K562 (cell line): ENCODE measurements at regions not wholly inside any gene's neighbourhood (a gene's known extent, or its start where the extent isn't known, plus 50 kb on each side); places are given as distances from the start of the nearest gene placed in this dataset.

Experiments
- ATAC-seq: fragments of 200-7000 bp; cut with Tn5 transposase; 3 replicates; pipeline ENCODE4 v1.9.1; 2020; ENCODE audit warnings: moderate library complexity
- BruUV-seq: library from RNA; stranded (reverse); fragments of 400-500 nt; replicated peaks from 2 replicates; lab custom pipeline; 2021; lab: Mats Ljungman, UMichigan
- CTCF ChIA-PET: fragments of 300-600 bp; formaldehyde crosslinking; extraction: SDS; loops from one replicate; lab custom pipeline; 2021; ENCODE audit warnings: low intra/inter-chr PET ratio; lab: Yijun Ruan, JAX
- POLR2A ChIA-PET: fragments of 300-600, 350-650 bp; sonication (Branson Sonifier 250); formaldehyde crosslinking; extraction: SDS; loops from one replicate; lab custom pipeline; 2021; ENCODE audit warnings: antibody characterized with exemption, inconsistent platforms; lab: Yijun Ruan, JAX
- DNase-seq, 4 experiments: peaks; one replicate each; pipeline versions ENCODE4 v3.0.0 to v3.0.0-alpha.2; 2011 to 2018; ENCODE audit warnings: low spot score in 3 of 4, mixed read lengths in 3 of 4; ENCODE audit errors: extremely low read depth in 1 of 4
- FAIRE-seq: peaks from 2 replicates; lab custom pipeline; 2011; peaks lifted over from hg19 to GRCh38; lab: Jason Lieb, UNC
- H2AFZ ChIP-seq: 2 replicates; pipeline ENCODE4 v1.6.0; 2011; ENCODE audit warnings: low read depth, low read length, control low read depth, inconsistent platforms
- H3K27ac ChIP-seq: fragments of 200-600 bp; 3 replicates; pipeline ENCODE4 v1.8.0; 2011; ENCODE audit warnings: low read depth, mild to moderate bottlenecking, control low read depth, inconsistent platforms, low read length, moderate library complexity, mixed read lengths; ENCODE audit errors: extremely low read depth
- H3K27me3 ChIP-seq, 2 experiments: fragments of 300-600 bp in 1 of 2; 2 replicates in 1 of 2; 3 replicates in 1 of 2; pipeline versions ENCODE4 v1.6.0 to v1.8.0; 2011; ENCODE audit warnings: inconsistent platforms in 2 of 2, low read length in 2 of 2, mild to moderate bottlenecking in 1 of 2, mixed read lengths in 1 of 2, moderate library complexity in 1 of 2; ENCODE audit not compliant: control insufficient read depth in 2 of 2, insufficient read depth in 2 of 2
- H3K36me3 ChIP-seq: fragments of 300-600 bp; 3 replicates; pipeline ENCODE4 v1.8.0; 2011; ENCODE audit warnings: mild to moderate bottlenecking, low read length, inconsistent platforms; ENCODE audit not compliant: control insufficient read depth, insufficient read depth
- H3K4me1 ChIP-seq, 2 experiments: fragments of 200-600 bp in 1 of 2; replicated peaks in 1 of 2; 2 replicates in 1 of 2; 3 replicates in 1 of 2; pipeline versions ENCODE4 v1.5.1 to v1.8.0; 2011; ENCODE audit warnings: inconsistent platforms in 2 of 2, low read length in 2 of 2, mild to moderate bottlenecking in 1 of 2, mixed read lengths in 1 of 2, moderate library complexity in 1 of 2; ENCODE audit not compliant: control insufficient read depth in 2 of 2, insufficient read depth in 2 of 2
- H3K4me2 ChIP-seq: 2 replicates; pipeline ENCODE4 v1.6.1; 2011; ENCODE audit warnings: low read length, control low read depth, inconsistent platforms, mixed read lengths; ENCODE audit not compliant: insufficient read depth
- H3K4me3 ChIP-seq: fragments of 200-600 bp; sonication (generic), shearing (Covaris generic); 2 replicates; pipeline ENCODE4 v1.5.1; 2016; ENCODE audit warnings: control low read depth, inconsistent platforms
- H3K79me2 ChIP-seq: fragments of 200-600 bp; 3 replicates; pipeline ENCODE4 v1.8.0; 2011; ENCODE audit warnings: low read length, inconsistent platforms; ENCODE audit not compliant: control insufficient read depth, insufficient read depth
- H3K9ac ChIP-seq, 2 experiments: 2 replicates each; pipeline versions ENCODE4 v1.6.0 to v1.6.1; 2011; ENCODE audit warnings: low read depth in 2 of 2, low read length in 2 of 2, control low read depth in 1 of 2, inconsistent platforms in 1 of 2, mild to moderate bottlenecking in 1 of 2, mixed read lengths in 1 of 2; ENCODE audit not compliant: insufficient read depth in 1 of 2
- H3K9me1 ChIP-seq: one replicate; pipeline ENCODE4 v1.6.0; 2011; ENCODE audit warnings: inconsistent platforms, mild to moderate bottlenecking, low read length, moderate library complexity; ENCODE audit not compliant: control insufficient read depth, insufficient read depth
- H3K9me3 ChIP-seq: replicated peaks from 2 replicates; pipeline ENCODE4 v1.5.1; 2011; ENCODE audit warnings: low read depth, low read length, inconsistent platforms; ENCODE audit not compliant: control insufficient read depth, insufficient read depth
- H4K20me1 ChIP-seq: replicated peaks from 2 replicates; pipeline ENCODE4 v1.6.1; 2011; ENCODE audit warnings: low read length, inconsistent platforms, mixed read lengths; ENCODE audit not compliant: control insufficient read depth, insufficient read depth
- CEBPB ChIP-seq: fragments of 450-650 bp; IDR thresholded peaks from 2 replicates; pipeline ENCODE4 v1.6.1; 2016; ENCODE audit warnings: missing genetic modification characterization, missing compliant biosample characterization
- EP400 ChIP-seq: fragments of 450-650 bp; IDR thresholded peaks from 2 replicates; pipeline ENCODE4 v1.6.1; 2017; ENCODE audit warnings: antibody characterized with exemption, mild to moderate bottlenecking, moderate library complexity
- FOXJ2 ChIP-seq: fragments of 200-800 bp; sonication (Bioruptor generic); IDR thresholded peaks from 2 replicates; pipeline ENCODE4 v1.6.1; 2016; ENCODE audit warnings: missing genetic modification characterization, missing compliant biosample characterization
- HNRNPL ChIP-seq: fragments of 200-400 bp; formaldehyde crosslinking; IDR thresholded peaks from 2 replicates; pipeline ENCODE4 v1.6.1; 2017; ENCODE audit warnings: low read depth, mild to moderate bottlenecking, low read length
- JUN ChIP-seq, 2 experiments: sonication (generic) in 1 of 2; formaldehyde crosslinking in 1 of 2; IDR thresholded peaks; 2 replicates each; pipeline versions ENCODE4 v1.6.1 to v1.8.0; 2012 to 2022; ENCODE audit warnings: borderline replicate concordance in 2 of 2, mild to moderate bottlenecking in 2 of 2, improper control_type of control experiment in 1 of 2, low read depth in 1 of 2, low read length in 1 of 2, missing genetic modification reagents in 1 of 2
- LEF1 ChIP-seq: fragments of 450-650 bp; IDR thresholded peaks from 2 replicates; pipeline ENCODE4 v1.6.1; 2016; ENCODE audit warnings: mild to moderate bottlenecking
- NCOA6 ChIP-seq: fragments of 450-650 bp; IDR thresholded peaks from 2 replicates; pipeline ENCODE4 v1.6.1; 2017; ENCODE audit warnings: mild to moderate bottlenecking
- PTBP1 ChIP-seq: fragments of 200-400 bp; formaldehyde crosslinking; IDR thresholded peaks from 2 replicates; pipeline ENCODE4 v1.6.1; 2017; ENCODE audit warnings: low read depth, low read length
- RBFOX2 ChIP-seq: fragments of 200-400 bp; formaldehyde crosslinking; IDR thresholded peaks from 2 replicates; pipeline ENCODE4 v1.6.1; 2017; ENCODE audit warnings: low read depth, mild to moderate bottlenecking, low read length, moderate library complexity
- RUNX1 ChIP-seq: sonication (generic); IDR thresholded peaks from 2 replicates; pipeline ENCODE4 v1.6.1; 2016; ENCODE audit warnings: antibody characterized with exemption, low read depth
- SMARCB1 ChIP-seq: IDR thresholded peaks from 2 replicates; pipeline ENCODE4 v1.6.1; 2011; ENCODE audit warnings: improper control_type of control experiment, low read depth; ENCODE audit not compliant: insufficient read length
- SMARCE1 ChIP-seq: fragments of 450-650 bp; IDR thresholded peaks from 2 replicates; pipeline ENCODE4 v1.7.1; 2016; ENCODE audit warnings: mild to moderate bottlenecking
- ZEB2 ChIP-seq: fragments of 450-650 bp; IDR thresholded peaks from 2 replicates; pipeline ENCODE4 v1.6.1; 2016
- ZFX ChIP-seq: sonication (generic); formaldehyde crosslinking; IDR thresholded peaks from 2 replicates; pipeline ENCODE4 v1.8.0; 2022; ENCODE audit warnings: mild to moderate bottlenecking, missing genetic modification reagents, moderate library complexity
- ZNF146 ChIP-seq: IDR thresholded peaks from one replicate; pipeline ENCODE4 v1.6.1; 2018; ENCODE audit warnings: missing compliant biosample characterization; ENCODE audit not compliant: unreplicated experiment
- ZNF518B ChIP-seq: fragments of 250-450 bp; sonication (Bioruptor Pico); IDR thresholded peaks from 2 replicates; pipeline ENCODE4 v1.5.0; 2021; ENCODE audit warnings: mild to moderate bottlenecking, moderate library complexity
- WGBS: fragments of 100-300 bp; shearing (Covaris generic); methylation state at CpG from one replicate; pipeline ENCODE4 v1.1.6; 2016; ENCODE audit warnings: low coverage, mixed read lengths; ENCODE audit not compliant: insufficient coverage; ENCODE audit errors: missing lambda C conversion rate; 5-methylcytosine and 5-hydroxymethylcytosine counted together
- in situ Hi-C: fragments of 300-500 bp; cut with MboI; formaldehyde crosslinking; loops from 4 replicates; pipeline ENCODE4 v1.15.0; 2018; ENCODE audit warnings: inconsistent platforms, mixed read lengths
- intact Hi-C: fragments of 100-400 bp; cut with micrococcal nuclease; formaldehyde crosslinking; loops from 2 replicates; pipeline ENCODE4 v1.14.2; 2022

- no peak for FAIRE-seq
- Histone ChIP-seq H2AFZ (no peak overlapping the region; the same call in 1 of the 2 replicates), H3K4me2 (no peak overlapping the region), H3K27ac (no peak overlapping the region), H3K36me3 (no peaks in the 10 kb centered on the region), H3K4me3 (no peak overlapping the region), H3K4me1 (peaks cover 0 to 13% of the 10 kb centered on the region in 2 experiments; a peak in 2 of 5 replicates), H4K20me1 (no peaks in the 10 kb centered on the region), H3K79me2 (no peaks in the 10 kb centered on the region), H3K9me1 (no peaks in the 10 kb centered on the region), H3K9me3 (0 out of 2 replicates have a peak, but pooled peaks cover 3% of the 10 kb centered on the region), H3K27me3 (peaks cover 25 to 50% of the 10 kb centered on the region in 2 experiments), H3K9ac (no peak overlapping the region)
- POLR2A ChIA-PET, result no interaction called here
- no TSS peak for BruUV-seq
- CTCF ChIA-PET, result interaction anchor here (0.5 kb wide), 1 partner anchor 96 kb away, joined by 3 read pairs; no protein-coding TSS in a partner anchor
- ATAC-seq, result no peak
- intact Hi-C loops (loop anchor here (5.0 kb wide), 1 partner anchor 1678 kb away; no protein-coding TSS in a partner anchor), in situ Hi-C loops (no loop called here)
- no peak for DNase-seq
- WGBS, result 0% methylated on average over 6 of the region's 6 CpGs
- TF ChIP-seq SMARCE1, result no peak
- TF ChIP-seq EP400, result no peak
- no peak for TF ChIP-seq ZNF146 (CRISPR knock-in tag)
- no peak for TF ChIP-seq HNRNPL
- no peak for TF ChIP-seq FOXJ2 (tag)
- no peak for TF ChIP-seq JUN (IDR thresholded peaks at IDR 0.05; ENCODE audit: borderline replicate concordance, low read depth, low read length)
- no peak for TF ChIP-seq JUN (CRISPR knock-in tag; IDR thresholded peaks at IDR 0.05; ENCODE audit: borderline replicate concordance)
- TF ChIP-seq NCOA6, result no peak
- TF ChIP-seq ZFX (CRISPR knock-in tag), result no peak
- no peak for TF ChIP-seq RUNX1
- TF ChIP-seq LEF1, result no peak
- no peak for TF ChIP-seq RBFOX2
- TF ChIP-seq SMARCB1, result no peak
- no peak for TF ChIP-seq ZEB2
- TF ChIP-seq ZNF518B, result no peak
- TF ChIP-seq CEBPB (tag), result no peak
- TF ChIP-seq PTBP1, result no peak
Measured at GRCh38 chr7:157475095-157475494, 138.3 kb downstream of the DNAJB6 start.
